ENCODE measurements at regions not wholly inside any gene's neighbourhood (a gene's known extent, or its start where the extent isn't known, plus 50 kb on each side); places are given as distances from the start of the nearest gene placed in this dataset.

DNA sequence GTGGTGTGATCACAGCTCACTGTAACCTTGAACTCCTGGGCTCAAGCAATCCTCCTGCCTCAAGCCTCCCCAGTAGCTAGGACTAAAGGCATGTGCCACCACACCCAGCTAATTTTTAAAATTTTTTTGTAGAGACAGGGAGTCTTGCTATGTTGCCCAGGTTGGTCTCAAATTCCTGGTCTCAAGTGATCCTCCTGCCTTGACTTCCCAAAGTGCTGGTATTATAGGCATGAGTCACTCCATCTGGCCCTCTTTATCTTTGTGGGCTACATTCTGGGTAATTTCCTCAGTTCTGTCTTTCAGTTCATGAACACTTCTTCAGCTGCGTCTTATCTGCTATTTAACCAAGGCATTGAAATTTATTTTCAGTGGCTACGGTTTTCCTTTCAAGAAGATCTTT is 196.6 kb upstream of the IER5L start:
- TF ChIP-seq POLR2A (IDR thresholded peaks at IDR 0.05; ENCODE audit: low read length), result no peak
- no peak for TF ChIP-seq GATA1 (IDR thresholded peaks at IDR 0.05; ENCODE audit: low read depth, low read length)

All from erythroblast (primary cell).